ENCODE measurements at regions not wholly inside any gene's neighbourhood (a gene's known extent, or its start where the extent isn't known, plus 50 kb on each side); places are given as distances from the start of the nearest gene placed in this dataset.

GRCh38 chr5:3032513-3032912 is 281.0 kb upstream of the IRX2 start:
- Histone ChIP-seq H3K9me3 (no peaks in the 10 kb centered on the region), H3K4me1 (no peaks in the 10 kb centered on the region), H3K27ac (no peak overlapping the region), H3K27me3 (no peaks in the 10 kb centered on the region), H3K4me3 (no peak overlapping the region), H3K36me3 (no peaks in the 10 kb centered on the region)
- DNase-seq (no peak), ATAC-seq (no peak)
- intact Hi-C loops (cut with DNase I), result no loop called here
- TF ChIP-seq CTCF (IDR thresholded peaks at IDR 0.05), result no peak

- Histone ChIP-seq H3K4me1 (no peaks in the 10 kb centered on the region), H3K4me3 (no peak overlapping the region), H3K36me3 (no peaks in the 10 kb centered on the region), H3K9me3 (no peaks in the 10 kb centered on the region), H3K27me3 (no peaks in the 10 kb centered on the region), H3K27ac (no peak overlapping the region)
- ATAC-seq (no peak), DNase-seq (no peak)
- TF ChIP-seq CTCF (IDR thresholded peaks at IDR 0.05), result no peak
- intact Hi-C loops (cut with DNase I), result no loop called here
Observed at GRCh38 chr5:3031733-3032378, 280.4 kb upstream of the IRX2 start.

- ATAC-seq, result no peak
- no peaks in the 10 kb centered on the region for H3K36me3 ChIP-seq
- intact Hi-C loops (cut with DNase I), result no loop called here
Observed at GRCh38 chr5:3030511-3031165, 279.2 kb upstream of the IRX2 start.

GRCh38 chr5:3029396-3029795 is 277.9 kb upstream of the IRX2 start:
- Histone ChIP-seq H3K4me1 (no peaks in the 10 kb centered on the region), H3K36me3 (no peaks in the 10 kb centered on the region), H3K27ac (no peak overlapping the region), H3K4me3 (no peak overlapping the region), H3K27me3 (no peaks in the 10 kb centered on the region), H3K9me3 (no peaks in the 10 kb centered on the region)
- no peak for ATAC-seq
- no peak for TF ChIP-seq CTCF (IDR thresholded peaks at IDR 0.05)
- intact Hi-C loops (cut with DNase I), result no loop called here
- no peak for DNase-seq

More at GRCh38 chr5:3030511-3031165, 279.2 kb upstream of the IRX2 start:
- DNase-seq, result no peak
- Histone ChIP-seq H3K9me3 (no peaks in the 10 kb centered on the region), H3K27ac (no peak overlapping the region), H3K4me3 (no peak overlapping the region), H3K4me1 (no peaks in the 10 kb centered on the region), H3K27me3 (no peaks in the 10 kb centered on the region)
- no peak for TF ChIP-seq CTCF (IDR thresholded peaks at IDR 0.05)

- DNase-seq, result no peak
- intact Hi-C loops (cut with DNase I), result no loop called here
- Histone ChIP-seq H3K27me3 (no peaks in the 10 kb centered on the region), H3K4me1 (no peaks in the 10 kb centered on the region), H3K9me3 (no peaks in the 10 kb centered on the region), H3K4me3 (no peak overlapping the region), H3K27ac (no peak overlapping the region), H3K36me3 (no peaks in the 10 kb centered on the region)
- TF ChIP-seq CTCF (IDR thresholded peaks at IDR 0.05), result no peak
- ATAC-seq, result no peak
Observed at GRCh38 chr5:3027866-3028635, 276.6 kb upstream of the IRX2 start.

Measured in upper lobe of right lung (tissue), 1 donor.